ENCODE measurements at regions not wholly inside any gene's neighbourhood (a gene's known extent, or its start where the extent isn't known, plus 50 kb on each side); places are given as distances from the start of the nearest gene placed in this dataset.

DNA sequence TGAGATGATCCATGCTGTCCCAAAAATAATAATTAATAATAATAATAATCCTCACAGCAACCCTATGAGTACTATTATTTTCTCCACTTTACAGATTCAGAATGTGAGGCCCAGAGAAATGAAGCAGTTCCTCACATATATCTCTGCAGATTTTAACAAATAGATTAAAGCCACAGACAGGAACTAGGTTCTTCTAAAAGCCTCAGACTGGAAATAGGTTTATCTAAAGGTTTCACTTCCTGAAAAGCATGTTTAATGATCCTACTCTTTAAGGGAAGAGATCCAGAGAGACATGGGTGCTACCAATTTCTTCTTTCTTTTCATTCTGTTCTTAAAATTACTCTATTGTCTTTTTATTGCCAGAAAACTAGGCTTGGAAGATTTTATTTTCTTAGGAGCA lies 1079.4 kb upstream of the COX7C start:
- TF ChIP-seq, protein P1, sequence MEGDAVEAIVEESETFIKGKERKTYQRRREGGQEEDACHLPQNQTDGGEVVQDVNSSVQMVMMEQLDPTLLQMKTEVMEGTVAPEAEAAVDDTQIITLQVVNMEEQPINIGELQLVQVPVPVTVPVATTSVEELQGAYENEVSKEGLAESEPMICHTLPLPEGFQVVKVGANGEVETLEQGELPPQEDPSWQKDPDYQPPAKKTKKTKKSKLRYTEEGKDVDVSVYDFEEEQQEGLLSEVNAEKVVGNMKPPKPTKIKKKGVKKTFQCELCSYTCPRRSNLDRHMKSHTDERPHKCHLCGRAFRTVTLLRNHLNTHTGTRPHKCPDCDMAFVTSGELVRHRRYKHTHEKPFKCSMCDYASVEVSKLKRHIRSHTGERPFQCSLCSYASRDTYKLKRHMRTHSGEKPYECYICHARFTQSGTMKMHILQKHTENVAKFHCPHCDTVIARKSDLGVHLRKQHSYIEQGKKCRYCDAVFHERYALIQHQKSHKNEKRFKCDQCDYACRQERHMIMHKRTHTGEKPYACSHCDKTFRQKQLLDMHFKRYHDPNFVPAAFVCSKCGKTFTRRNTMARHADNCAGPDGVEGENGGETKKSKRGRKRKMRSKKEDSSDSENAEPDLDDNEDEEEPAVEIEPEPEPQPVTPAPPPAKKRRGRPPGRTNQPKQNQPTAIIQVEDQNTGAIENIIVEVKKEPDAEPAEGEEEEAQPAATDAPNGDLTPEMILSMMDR (IDR thresholded peaks at IDR 0.05): no peak
- TF ChIP-seq POLR2AphosphoS5 (IDR thresholded peaks at IDR 0.05): no peak

Measured in stomach (tissue), 4 donors.